HG02678 (cell line): ENCODE measurements at regions not wholly inside any gene's neighbourhood (a gene's known extent, or its start where the extent isn't known, plus 50 kb on each side); places are given as distances from the start of the nearest gene placed in this dataset.

ENCODE experiments used
- ATAC-seq: cut with Tn5 transposase; IDR thresholded peaks from one replicate; pipeline ENCODE4 v1.9.1; 2021; ENCODE audit warnings: mild to moderate bottlenecking, moderate library complexity; ENCODE audit not compliant: unreplicated experiment

- ATAC-seq = no peak
Measured at GRCh38 chr13:63696055-63696454, 2280.4 kb upstream of the PCDH20 start.

DNA sequence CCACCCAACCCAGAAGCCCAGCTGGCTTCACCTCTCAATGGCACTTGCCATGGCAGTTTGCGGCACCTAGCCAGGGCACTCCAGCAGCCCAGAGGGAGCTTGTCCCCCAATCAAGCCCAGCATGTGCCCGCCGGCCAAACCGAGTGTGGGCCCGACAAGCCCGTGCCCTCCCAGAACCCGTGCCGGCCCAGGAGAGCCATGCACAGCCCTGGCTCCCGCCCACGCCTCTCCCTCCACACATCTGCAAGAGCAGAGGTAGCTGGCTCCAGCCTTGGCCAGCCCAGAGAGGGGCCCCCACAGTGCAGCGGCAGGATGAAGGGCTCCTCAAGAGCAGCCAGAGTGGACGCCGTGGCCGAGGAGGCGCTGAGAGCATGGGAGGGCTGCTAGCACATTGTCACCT, 2278.0 kb upstream of the PCDH20 start:
- no peak for ATAC-seq

GRCh38 chr13:63691474-63691873, 2275.8 kb upstream of the PCDH20 start:
- ATAC-seq = no peak

DNA sequence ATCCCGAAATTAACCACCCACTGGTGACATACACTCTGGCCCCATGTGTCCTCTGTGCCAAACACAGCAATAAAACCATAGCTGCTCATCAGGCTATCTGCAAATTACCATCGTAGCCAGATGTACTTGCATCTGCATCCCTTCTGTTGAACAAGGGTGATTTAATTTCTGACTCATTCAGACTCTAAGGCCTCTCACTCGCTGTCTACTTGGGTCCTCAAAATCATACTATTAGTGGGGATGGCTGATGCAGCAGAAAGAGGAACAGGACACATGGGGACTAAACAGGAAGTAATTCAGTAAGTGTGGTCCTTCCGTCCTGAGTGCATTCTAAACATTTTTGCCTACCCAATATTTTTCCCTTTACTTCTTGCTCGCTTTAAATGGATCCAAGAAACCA, 2275.0 kb upstream of the PCDH20 start:
- no peak for ATAC-seq

GRCh38 chr13:63684822-63685221, 2269.2 kb upstream of the PCDH20 start:
- ATAC-seq = no peak

GRCh38 chr13:63680704-63681103, 2265.1 kb upstream of the PCDH20 start:
- ATAC-seq = no peak

- no peak for ATAC-seq
Measured at GRCh38 chr13:63671296-63671695, 2255.6 kb upstream of the PCDH20 start.

GRCh38 chr13:63651394-63651793, 2235.7 kb upstream of the PCDH20 start:
- ATAC-seq = no peak

GRCh38 chr13:63643543-63643942, 2227.9 kb upstream of the PCDH20 start:
- no peak for ATAC-seq

DNA sequence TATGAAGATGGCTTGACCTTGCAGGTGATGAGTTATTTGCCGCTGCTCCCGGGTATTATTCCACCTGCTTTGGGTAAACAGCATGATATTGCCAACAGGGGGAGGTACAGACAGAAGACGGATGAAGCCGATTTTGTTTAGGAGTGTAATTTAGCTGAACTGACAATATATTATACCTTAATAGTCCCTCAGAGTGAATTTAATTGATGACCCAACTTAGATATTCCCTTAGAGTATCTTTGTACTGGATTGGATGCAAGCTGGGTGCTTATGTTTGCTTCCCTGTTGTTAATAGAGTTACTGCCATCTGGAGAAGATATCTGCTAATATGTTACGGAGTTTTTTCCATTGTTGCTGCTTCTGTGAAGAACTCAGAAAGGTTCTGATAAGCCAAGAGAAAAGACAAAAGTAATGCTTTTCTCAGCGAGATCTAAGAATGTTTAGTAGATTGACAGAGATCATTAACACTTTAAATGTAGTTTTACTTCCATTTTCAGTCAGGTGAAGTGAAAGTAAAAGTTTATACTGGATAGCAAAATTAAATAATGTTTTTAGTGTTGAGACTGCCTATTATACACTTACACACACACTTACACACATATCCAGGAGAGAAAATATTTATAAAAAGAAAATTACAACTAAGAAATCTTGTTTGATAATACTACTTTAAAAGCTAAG, 2220.8 kb upstream of the PCDH20 start:
- ATAC-seq = peak; percentile 73

- no peak for ATAC-seq
Measured at GRCh38 chr13:63632321-63632720, 2216.7 kb upstream of the PCDH20 start.

DNA sequence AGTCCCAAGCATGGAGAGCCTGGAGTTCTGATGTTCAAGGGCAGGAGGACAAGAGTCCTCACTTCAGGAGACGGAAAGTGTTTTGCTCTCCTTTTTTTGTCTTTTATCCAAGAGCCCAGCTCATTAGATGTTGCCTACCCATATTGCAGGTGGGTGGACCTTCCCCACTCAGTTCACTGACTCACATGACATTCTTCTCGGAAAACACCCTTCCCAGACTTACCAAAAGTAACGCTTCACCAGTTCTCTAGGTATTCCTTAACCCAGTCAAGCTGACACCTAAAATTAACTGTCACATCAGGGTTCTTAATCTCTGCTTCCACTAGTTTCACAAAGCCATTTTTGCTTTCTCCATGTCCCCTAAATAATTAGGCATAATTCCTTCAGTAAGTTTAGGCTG, 2215.4 kb upstream of the PCDH20 start:
- ATAC-seq = no peak

DNA sequence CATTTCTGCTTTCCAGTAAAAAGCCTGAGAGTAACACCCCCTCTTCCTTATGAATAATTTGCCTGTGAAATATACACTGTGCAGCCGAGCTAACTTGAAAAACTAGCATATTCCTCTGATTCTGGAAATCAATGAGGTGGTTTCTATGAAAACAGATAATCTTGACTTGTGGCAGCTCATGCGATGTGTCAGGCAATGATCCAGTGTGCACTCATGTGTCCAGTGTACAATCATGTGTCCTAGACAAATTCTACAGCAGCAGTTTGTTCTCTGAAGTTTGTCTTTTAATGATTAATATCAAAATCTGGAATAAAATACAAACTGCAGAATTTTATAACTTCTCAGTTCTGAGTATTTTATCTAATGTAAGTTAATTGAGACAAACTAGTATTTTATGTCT, 2213.9 kb upstream of the PCDH20 start:
- no peak for ATAC-seq

- no peak for ATAC-seq
Measured at GRCh38 chr13:63628310-63628709, 2212.7 kb upstream of the PCDH20 start.

- ATAC-seq = no peak
Measured at GRCh38 chr13:63625869-63626268, 2210.2 kb upstream of the PCDH20 start.

- ATAC-seq = no peak
Measured at GRCh38 chr13:63614874-63615612, 2199.4 kb upstream of the PCDH20 start.

GRCh38 chr13:63607153-63607552, 2191.5 kb upstream of the PCDH20 start:
- ATAC-seq = no peak

DNA sequence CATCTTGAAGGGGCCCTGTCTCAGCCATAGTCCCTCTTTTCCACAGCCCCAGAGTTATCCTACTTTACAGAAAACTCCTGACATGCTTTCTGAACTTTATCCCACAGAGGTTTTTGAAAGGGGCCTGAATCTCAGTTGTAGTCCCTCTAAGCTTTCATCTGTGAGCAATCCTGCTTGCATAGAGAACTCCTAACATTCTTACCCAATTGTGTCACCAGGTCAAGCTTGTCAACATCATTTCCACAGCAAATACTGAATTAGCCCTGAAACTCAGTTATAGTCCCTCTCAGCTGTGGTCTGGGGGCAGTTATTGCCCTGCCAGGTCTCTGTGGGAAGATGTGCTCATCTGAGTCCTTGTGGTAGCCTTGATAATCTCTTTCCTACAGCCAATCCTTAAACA, 2190.3 kb upstream of the PCDH20 start:
- ATAC-seq = no peak

- no peak for ATAC-seq
Measured at GRCh38 chr13:63605403-63605802, 2189.8 kb upstream of the PCDH20 start.

GRCh38 chr13:63595811-63596210, 2180.2 kb upstream of the PCDH20 start:
- ATAC-seq = no peak

- ATAC-seq = no peak
Measured at GRCh38 chr13:63586467-63586866, 2170.8 kb upstream of the PCDH20 start.

- ATAC-seq = no peak
Measured at GRCh38 chr13:63578796-63579195, 2163.1 kb upstream of the PCDH20 start.

- no peak for ATAC-seq
Measured at GRCh38 chr13:63567031-63567430, 2151.4 kb upstream of the PCDH20 start.
